Mesothelial cell of epicardium (in vitro differentiated cells): ENCODE measurements at regions not wholly inside any gene's neighbourhood (a gene's known extent, or its start where the extent isn't known, plus 50 kb on each side); places are given as distances from the start of the nearest gene placed in this dataset.

Experiments
- DNase-seq, 2 experiments: peaks; one replicate each; pipeline ENCODE4 v3.0.0; 2021; ENCODE audit warnings: low spot score in 2 of 2; ENCODE audit not compliant: unreplicated experiment in 2 of 2
- H3K27ac Mint-ChIP-seq: 2 replicates; pipeline ENCODE4 v1.8.0; 2021; ENCODE audit warnings: mixed read lengths
- H3K27me3 Mint-ChIP-seq: 2 replicates; pipeline ENCODE4 v1.8.0; 2021; ENCODE audit warnings: low read depth, mixed read lengths
- H3K36me3 Mint-ChIP-seq: 2 replicates; pipeline ENCODE4 v1.8.0; 2021; ENCODE audit warnings: mixed read lengths
- H3K4me1 Mint-ChIP-seq: 2 replicates; pipeline ENCODE4 v1.8.0; 2021; ENCODE audit warnings: mixed read lengths
- H3K4me3 Mint-ChIP-seq: 2 replicates; pipeline ENCODE4 v1.8.0; 2021; ENCODE audit warnings: mild to moderate bottlenecking, moderate library complexity, mixed read lengths
- H3K9me3 Mint-ChIP-seq: 2 replicates; pipeline ENCODE4 v1.8.0; 2021; ENCODE audit warnings: mixed read lengths
- TF ChIP-seq, protein P1 (sequence below): fragments of 200-600 bp; sonication (generic); IDR thresholded peaks from one replicate; pipeline ENCODE4 v1.5.0; 2021; ENCODE audit warnings: antibody characterized with exemption; ENCODE audit not compliant: unreplicated experiment

DNA sequence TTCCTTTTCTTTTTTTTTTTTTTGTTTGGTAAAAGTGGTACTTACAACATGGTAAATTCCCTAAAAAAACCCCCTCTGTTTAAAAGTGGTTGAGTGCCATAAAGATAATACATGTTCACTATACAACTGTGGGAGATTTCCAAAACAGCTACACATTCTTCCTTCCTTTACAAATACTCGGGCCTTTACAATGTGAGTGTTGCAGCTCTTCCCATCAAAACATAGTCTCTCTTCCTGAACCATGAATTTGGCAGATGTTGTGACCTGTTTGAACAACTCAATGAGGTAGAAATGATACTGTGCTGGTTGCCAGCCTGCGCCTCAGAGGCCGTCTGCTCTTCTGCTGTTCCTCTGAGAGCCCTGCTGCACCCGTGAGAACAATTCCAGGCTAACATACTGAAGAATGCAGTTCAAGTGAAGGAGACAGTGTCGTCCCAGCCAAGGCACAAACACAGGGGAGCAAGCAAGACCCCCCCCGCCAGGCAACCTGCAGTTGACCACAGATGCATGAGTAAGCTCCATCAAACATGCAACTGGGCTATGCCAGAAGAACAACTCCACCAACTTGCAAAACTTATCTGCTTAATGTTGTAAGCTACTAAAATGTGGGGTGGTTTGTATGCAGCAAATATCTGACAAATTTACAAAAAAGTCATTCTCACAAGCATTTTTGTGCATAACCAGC is 645.0 kb downstream of the PCDH7 start:
- no peak for DNase-seq
- Mint-ChIP-seq H3K36me3 (no peaks in the 10 kb centered on the region), H3K4me3 (no peak overlapping the region), H3K4me1 (peaks cover 1% of the 10 kb centered on the region), H3K27ac (no peak overlapping the region), H3K27me3 (no peaks in the 10 kb centered on the region), H3K9me3 (peaks cover 16% of the 10 kb centered on the region)
- TF ChIP-seq, protein P1, sequence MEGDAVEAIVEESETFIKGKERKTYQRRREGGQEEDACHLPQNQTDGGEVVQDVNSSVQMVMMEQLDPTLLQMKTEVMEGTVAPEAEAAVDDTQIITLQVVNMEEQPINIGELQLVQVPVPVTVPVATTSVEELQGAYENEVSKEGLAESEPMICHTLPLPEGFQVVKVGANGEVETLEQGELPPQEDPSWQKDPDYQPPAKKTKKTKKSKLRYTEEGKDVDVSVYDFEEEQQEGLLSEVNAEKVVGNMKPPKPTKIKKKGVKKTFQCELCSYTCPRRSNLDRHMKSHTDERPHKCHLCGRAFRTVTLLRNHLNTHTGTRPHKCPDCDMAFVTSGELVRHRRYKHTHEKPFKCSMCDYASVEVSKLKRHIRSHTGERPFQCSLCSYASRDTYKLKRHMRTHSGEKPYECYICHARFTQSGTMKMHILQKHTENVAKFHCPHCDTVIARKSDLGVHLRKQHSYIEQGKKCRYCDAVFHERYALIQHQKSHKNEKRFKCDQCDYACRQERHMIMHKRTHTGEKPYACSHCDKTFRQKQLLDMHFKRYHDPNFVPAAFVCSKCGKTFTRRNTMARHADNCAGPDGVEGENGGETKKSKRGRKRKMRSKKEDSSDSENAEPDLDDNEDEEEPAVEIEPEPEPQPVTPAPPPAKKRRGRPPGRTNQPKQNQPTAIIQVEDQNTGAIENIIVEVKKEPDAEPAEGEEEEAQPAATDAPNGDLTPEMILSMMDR: no peak

DNA sequence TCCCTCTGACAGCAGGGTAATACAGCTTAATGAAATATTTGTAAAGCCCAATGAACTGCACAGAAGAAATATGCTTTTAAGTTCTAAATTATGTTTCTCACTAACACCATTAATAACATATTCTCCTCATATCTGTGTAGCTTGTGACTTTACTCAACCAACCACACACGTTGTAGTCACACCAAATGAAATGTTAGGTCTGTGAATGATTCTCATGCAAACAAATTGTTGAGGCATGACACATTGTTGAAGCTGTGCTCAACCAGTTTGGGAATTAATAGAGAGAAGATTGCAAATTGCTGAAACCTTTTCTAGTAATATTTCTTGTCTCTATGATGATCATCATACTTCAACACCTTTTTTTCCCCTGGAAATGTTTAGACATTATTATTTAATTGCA is 645.9 kb downstream of the PCDH7 start:
- DNase-seq: no peak
- Mint-ChIP-seq H3K4me3 (no peak overlapping the region), H3K9me3 (peaks cover 13% of the 10 kb centered on the region), H3K4me1 (peaks cover 1% of the 10 kb centered on the region), H3K36me3 (no peaks in the 10 kb centered on the region), H3K27me3 (no peaks in the 10 kb centered on the region), H3K27ac (no peak overlapping the region)
- TF ChIP-seq, protein P1: no peak

DNA sequence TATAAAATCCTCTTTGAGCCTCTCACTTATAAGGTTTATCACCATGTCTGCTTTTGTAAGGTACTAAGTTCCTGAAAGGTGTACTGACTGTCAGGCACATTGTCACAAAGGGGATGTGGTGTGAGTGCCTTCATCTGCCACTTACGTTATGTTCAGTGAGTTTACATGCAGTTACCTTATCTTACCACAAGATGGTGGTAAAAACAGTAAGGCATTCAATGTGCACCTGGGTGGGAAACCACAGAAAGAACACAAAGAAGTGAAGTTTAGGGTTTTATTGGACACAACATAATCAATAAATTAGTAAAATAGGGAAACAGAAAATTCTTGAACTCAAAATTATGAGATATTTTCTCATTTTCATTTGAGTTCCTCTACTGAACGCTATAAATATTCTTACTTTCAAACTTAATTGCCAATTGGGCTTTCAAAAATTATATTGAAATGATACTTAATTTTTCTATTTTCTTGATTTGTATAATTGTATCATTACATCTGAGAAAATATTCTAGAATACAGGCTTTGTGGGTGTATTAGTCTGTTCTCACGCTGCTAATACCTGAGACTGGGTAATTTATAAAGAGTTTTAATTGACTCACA is 650.8 kb downstream of the PCDH7 start:
- H3K4me1 Mint-ChIP-seq: peaks cover 2% of the 10 kb centered on the region
- no peak for DNase-seq
- H3K4me3 Mint-ChIP-seq: no peak overlapping the region
- H3K36me3 Mint-ChIP-seq: peaks cover 2% of the 10 kb centered on the region
- no peaks in the 10 kb centered on the region for H3K27me3 Mint-ChIP-seq
- H3K27ac Mint-ChIP-seq: no peak overlapping the region
- peaks cover 15% of the 10 kb centered on the region for H3K9me3 Mint-ChIP-seq
- TF ChIP-seq, protein P1: peak; percentile 88

DNA sequence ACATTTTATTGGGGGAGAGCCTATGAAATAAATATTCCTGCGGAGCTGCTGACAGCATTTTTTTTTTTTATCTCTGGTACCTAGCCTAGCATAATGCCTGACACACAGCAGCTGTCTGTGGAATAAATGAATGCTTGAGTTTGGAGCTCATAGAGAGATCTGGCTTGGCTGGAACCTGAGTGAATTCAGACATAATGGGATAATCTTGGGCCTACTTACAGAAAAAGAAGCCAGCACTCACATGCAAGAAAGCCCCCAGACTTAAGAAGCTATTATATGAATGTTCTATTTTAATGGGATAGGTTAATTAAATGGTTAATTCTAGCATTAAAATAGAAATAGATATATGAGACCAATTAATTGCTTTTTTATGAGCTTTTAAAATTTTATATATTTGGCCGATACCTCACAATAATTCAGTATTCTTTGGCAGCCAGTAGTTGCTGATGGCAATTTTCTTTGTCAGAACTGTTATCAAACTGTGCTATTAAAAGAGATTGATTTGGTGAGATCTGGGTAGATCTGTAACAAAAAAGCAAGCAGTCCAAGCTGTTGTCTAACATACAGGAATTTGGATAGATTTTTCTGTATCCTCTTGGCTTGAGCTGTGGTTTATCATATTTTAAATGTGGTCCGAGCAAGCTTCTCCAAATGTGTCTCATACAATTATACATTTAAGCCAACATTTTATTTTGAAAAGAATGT is 654.2 kb downstream of the PCDH7 start:
- Mint-ChIP-seq H3K27ac (no peak overlapping the region), H3K36me3 (peaks cover 2% of the 10 kb centered on the region), H3K27me3 (no peaks in the 10 kb centered on the region), H3K4me1 (peaks cover 5% of the 10 kb centered on the region), H3K4me3 (no peak overlapping the region), H3K9me3 (peaks cover 18% of the 10 kb centered on the region)
- no peak for DNase-seq
- TF ChIP-seq, protein P1: no peak

DNA sequence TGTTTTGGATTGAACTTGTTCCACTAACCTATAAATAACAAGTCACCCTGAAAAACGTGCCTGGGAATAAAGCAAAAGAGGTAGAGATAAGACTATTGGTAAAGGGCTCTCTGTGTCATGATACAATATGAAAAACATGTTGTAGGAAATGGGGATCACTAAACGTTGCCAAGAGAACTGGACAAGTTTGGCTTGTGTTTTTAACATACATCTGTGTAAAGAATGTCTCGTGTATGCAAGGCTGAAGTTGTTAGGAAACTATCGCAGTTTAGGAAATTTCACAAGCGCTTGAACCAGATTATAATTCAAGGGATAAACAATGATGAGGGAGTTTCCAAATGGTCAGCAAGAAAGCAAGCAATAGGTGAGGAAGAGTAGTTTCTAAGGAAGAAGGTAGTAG is 655.8 kb downstream of the PCDH7 start:
- Mint-ChIP-seq H3K9me3 (peaks cover 24% of the 10 kb centered on the region), H3K4me1 (peaks cover 5% of the 10 kb centered on the region), H3K36me3 (peaks cover 2% of the 10 kb centered on the region), H3K4me3 (no peak overlapping the region), H3K27me3 (no peaks in the 10 kb centered on the region), H3K27ac (no peak overlapping the region)
- TF ChIP-seq, protein P1: no peak
- no peak for DNase-seq
